Endothelial cell (in vitro differentiated cells): ENCODE measurements at regions not wholly inside any gene's neighbourhood (a gene's known extent, or its start where the extent isn't known, plus 50 kb on each side); places are given as distances from the start of the nearest gene placed in this dataset.

Source experiments
- DNase-seq: peaks from one replicate; pipeline ENCODE4 v3.0.0; 2021; ENCODE audit warnings: low spot score
- H3K27ac Mint-ChIP-seq: one replicate; pipeline ENCODE4 v1.8.0; 2021; ENCODE audit warnings: mixed read lengths, inconsistent platforms; ENCODE audit not compliant: unreplicated experiment
- H3K27me3 Mint-ChIP-seq: one replicate; pipeline ENCODE4 v1.8.0; 2021; ENCODE audit warnings: mild to moderate bottlenecking, moderate library complexity, mixed read lengths, inconsistent platforms; ENCODE audit not compliant: unreplicated experiment
- H3K36me3 Mint-ChIP-seq: one replicate; pipeline ENCODE4 v1.8.0; 2021; ENCODE audit warnings: mild to moderate bottlenecking, low read depth, mixed read lengths, inconsistent platforms; ENCODE audit not compliant: unreplicated experiment
- H3K4me1 Mint-ChIP-seq: one replicate; pipeline ENCODE4 v1.8.0; 2021; ENCODE audit warnings: mild to moderate bottlenecking, mixed read lengths, inconsistent platforms; ENCODE audit not compliant: unreplicated experiment
- H3K4me3 Mint-ChIP-seq: one replicate; pipeline ENCODE4 v1.8.0; 2021; ENCODE audit warnings: mild to moderate bottlenecking, mixed read lengths, inconsistent platforms; ENCODE audit not compliant: unreplicated experiment
- H3K9me3 Mint-ChIP-seq: one replicate; pipeline ENCODE4 v1.8.0; 2021; ENCODE audit warnings: mixed read lengths, inconsistent platforms; ENCODE audit not compliant: unreplicated experiment
- TF ChIP-seq, protein P1 (sequence below): fragments of 200-600 bp; sonication (generic); IDR thresholded peaks from one replicate; pipeline ENCODE4 v1.5.0; 2021; ENCODE audit warnings: antibody characterized with exemption; ENCODE audit not compliant: unreplicated experiment

GRCh38 chr4:175540151-175540550, 271.9 kb downstream of the GPM6A start:
- H3K4me1 Mint-ChIP-seq: no peaks in the 10 kb centered on the region
- H3K9me3 Mint-ChIP-seq: no peaks in the 10 kb centered on the region
- no peak overlapping the region for H3K4me3 Mint-ChIP-seq
- H3K27ac Mint-ChIP-seq: no peak overlapping the region
- no peaks in the 10 kb centered on the region for H3K27me3 Mint-ChIP-seq
- no peak for DNase-seq
- TF ChIP-seq, protein P1, sequence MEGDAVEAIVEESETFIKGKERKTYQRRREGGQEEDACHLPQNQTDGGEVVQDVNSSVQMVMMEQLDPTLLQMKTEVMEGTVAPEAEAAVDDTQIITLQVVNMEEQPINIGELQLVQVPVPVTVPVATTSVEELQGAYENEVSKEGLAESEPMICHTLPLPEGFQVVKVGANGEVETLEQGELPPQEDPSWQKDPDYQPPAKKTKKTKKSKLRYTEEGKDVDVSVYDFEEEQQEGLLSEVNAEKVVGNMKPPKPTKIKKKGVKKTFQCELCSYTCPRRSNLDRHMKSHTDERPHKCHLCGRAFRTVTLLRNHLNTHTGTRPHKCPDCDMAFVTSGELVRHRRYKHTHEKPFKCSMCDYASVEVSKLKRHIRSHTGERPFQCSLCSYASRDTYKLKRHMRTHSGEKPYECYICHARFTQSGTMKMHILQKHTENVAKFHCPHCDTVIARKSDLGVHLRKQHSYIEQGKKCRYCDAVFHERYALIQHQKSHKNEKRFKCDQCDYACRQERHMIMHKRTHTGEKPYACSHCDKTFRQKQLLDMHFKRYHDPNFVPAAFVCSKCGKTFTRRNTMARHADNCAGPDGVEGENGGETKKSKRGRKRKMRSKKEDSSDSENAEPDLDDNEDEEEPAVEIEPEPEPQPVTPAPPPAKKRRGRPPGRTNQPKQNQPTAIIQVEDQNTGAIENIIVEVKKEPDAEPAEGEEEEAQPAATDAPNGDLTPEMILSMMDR: no peak
- no peaks in the 10 kb centered on the region for H3K36me3 Mint-ChIP-seq

DNA sequence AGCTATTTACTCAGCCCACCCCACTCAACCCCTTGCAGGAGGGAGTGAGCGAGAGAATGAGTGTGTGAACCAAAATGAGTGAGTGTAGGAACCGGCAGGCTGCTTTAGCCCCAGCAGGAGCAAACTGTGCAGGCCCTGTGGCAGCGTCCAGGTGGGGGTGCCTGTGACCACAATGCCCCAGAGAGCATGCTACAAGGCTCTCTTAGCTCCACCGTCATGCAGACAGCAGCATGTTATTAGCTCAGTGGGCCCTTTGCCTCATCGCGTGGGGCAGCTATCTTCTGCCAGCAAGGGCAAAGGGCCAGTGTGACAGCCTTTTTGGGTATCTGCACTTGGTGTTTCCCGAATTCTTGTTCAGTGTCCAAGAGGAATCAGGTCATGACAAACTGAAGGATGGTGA, 271.3 kb downstream of the GPM6A start:
- Mint-ChIP-seq H3K4me1 (no peaks in the 10 kb centered on the region), H3K4me3 (no peak overlapping the region), H3K9me3 (no peaks in the 10 kb centered on the region), H3K36me3 (no peaks in the 10 kb centered on the region), H3K27ac (no peak overlapping the region), H3K27me3 (no peaks in the 10 kb centered on the region)
- TF ChIP-seq, protein P1: no peak
- no peak for DNase-seq

DNA sequence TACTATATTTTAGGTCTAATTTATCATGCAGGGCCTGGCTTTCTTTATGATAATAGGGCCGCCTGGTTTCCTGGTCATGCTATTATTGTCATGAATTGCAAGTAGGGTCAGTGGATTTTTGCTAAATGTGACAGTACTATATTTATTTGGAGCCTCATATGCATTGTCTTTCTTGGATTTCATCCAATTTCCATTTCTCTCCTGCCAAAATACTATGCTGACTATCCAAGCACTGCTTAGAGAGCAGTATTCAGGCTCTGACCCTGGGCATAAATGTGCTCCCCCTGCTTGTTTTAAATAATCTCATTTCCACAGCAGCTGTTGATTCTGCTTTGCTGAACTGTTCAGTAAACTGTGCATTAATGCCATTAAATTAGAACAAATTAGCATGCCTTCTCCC, 269.3 kb downstream of the GPM6A start:
- Mint-ChIP-seq H3K36me3 (no peaks in the 10 kb centered on the region), H3K4me3 (no peak overlapping the region), H3K9me3 (no peaks in the 10 kb centered on the region), H3K4me1 (no peaks in the 10 kb centered on the region), H3K27me3 (no peaks in the 10 kb centered on the region), H3K27ac (no peak overlapping the region)
- TF ChIP-seq, protein P1: no peak
- no peak for DNase-seq

DNA sequence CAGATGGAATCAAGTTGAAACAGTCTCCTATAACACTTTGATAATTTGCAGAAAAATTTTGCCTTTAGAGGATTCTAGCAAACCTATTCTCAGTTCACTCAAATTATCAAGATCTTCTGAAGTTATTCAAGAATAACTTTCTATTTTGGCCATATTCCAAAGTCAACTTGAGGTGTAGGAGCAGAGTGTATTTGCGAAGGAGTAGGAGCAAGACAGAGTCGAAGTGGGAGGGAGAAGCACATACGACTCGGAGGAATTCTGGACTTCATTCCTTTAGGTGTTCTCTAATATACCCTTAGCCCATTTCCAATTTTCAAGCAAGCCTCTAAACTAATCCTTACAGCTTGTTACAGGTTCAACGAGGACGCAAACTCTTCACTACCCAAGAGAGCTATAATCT, 252.9 kb downstream of the GPM6A start:
- Mint-ChIP-seq H3K4me1 (peaks cover 17% of the 10 kb centered on the region), H3K27me3 (no peaks in the 10 kb centered on the region), H3K36me3 (no peaks in the 10 kb centered on the region), H3K27ac (no peak overlapping the region), H3K4me3 (no peak overlapping the region), H3K9me3 (no peaks in the 10 kb centered on the region)
- TF ChIP-seq, protein P1: no peak
- no peak for DNase-seq

DNA sequence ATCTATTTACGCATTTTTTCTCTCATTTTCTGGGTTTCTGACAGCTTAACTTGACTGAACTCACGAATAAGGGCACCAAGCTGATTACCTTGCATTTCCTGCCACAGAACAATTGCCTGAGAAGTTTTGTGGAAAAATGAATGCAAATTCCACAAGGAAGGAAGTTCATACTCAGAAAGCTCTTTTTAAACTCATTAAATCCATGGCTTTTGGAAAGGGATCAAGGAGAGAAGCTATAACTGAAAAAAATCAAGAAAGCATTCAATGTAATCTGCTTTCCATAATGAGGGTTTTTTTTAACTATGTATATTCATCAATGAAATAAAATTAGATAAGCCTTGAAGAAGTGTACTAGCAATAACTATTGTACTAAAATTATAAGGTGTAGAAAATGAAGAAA, 252.5 kb downstream of the GPM6A start:
- H3K9me3 Mint-ChIP-seq: no peaks in the 10 kb centered on the region
- peaks cover 21% of the 10 kb centered on the region for H3K4me1 Mint-ChIP-seq
- no peaks in the 10 kb centered on the region for H3K36me3 Mint-ChIP-seq
- no peaks in the 10 kb centered on the region for H3K27me3 Mint-ChIP-seq
- no peak for DNase-seq
- TF ChIP-seq, protein P1: no peak
- no peak overlapping the region for H3K4me3 Mint-ChIP-seq
- no peak overlapping the region for H3K27ac Mint-ChIP-seq
